ENCODE measurements at regions not wholly inside any gene's neighbourhood (a gene's known extent, or its start where the extent isn't known, plus 50 kb on each side); places are given as distances from the start of the nearest gene placed in this dataset.
"Not testable (repeated sequence)": the region's sequence is repeated elsewhere in the genome, so short reads cannot be mapped to it uniquely, and the experiment has no call there.

DNA sequence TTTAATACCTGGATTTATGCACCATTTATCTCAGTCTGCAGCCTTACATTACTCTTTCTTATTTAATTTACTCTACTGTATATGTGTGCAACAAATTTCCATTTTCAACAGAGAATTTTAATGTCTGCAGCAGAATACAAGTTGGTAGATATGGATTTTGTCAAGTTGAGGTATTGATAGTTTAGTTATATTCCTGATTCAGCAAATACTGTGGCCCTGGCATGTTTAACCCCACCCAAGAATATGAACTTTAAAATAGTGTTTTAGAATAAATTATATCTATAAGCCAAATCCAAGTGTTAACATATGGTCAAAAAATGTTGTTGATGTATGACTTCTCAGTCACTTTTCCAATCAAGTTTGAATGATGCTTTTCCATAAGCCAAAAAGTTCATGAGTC, 378.4 kb upstream of the NRG3 start:
- TF ChIP-seq, protein P1, sequence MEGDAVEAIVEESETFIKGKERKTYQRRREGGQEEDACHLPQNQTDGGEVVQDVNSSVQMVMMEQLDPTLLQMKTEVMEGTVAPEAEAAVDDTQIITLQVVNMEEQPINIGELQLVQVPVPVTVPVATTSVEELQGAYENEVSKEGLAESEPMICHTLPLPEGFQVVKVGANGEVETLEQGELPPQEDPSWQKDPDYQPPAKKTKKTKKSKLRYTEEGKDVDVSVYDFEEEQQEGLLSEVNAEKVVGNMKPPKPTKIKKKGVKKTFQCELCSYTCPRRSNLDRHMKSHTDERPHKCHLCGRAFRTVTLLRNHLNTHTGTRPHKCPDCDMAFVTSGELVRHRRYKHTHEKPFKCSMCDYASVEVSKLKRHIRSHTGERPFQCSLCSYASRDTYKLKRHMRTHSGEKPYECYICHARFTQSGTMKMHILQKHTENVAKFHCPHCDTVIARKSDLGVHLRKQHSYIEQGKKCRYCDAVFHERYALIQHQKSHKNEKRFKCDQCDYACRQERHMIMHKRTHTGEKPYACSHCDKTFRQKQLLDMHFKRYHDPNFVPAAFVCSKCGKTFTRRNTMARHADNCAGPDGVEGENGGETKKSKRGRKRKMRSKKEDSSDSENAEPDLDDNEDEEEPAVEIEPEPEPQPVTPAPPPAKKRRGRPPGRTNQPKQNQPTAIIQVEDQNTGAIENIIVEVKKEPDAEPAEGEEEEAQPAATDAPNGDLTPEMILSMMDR (IDR thresholded peaks at IDR 0.05; ENCODE audit: insufficient read depth, low read depth, low read length) = no peak
- DNase-seq (ENCODE audit: low read depth) = no peak
- H3K4me3 ChIP-seq (ENCODE audit: low read depth, low read length) = no peak overlapping the region

DNA sequence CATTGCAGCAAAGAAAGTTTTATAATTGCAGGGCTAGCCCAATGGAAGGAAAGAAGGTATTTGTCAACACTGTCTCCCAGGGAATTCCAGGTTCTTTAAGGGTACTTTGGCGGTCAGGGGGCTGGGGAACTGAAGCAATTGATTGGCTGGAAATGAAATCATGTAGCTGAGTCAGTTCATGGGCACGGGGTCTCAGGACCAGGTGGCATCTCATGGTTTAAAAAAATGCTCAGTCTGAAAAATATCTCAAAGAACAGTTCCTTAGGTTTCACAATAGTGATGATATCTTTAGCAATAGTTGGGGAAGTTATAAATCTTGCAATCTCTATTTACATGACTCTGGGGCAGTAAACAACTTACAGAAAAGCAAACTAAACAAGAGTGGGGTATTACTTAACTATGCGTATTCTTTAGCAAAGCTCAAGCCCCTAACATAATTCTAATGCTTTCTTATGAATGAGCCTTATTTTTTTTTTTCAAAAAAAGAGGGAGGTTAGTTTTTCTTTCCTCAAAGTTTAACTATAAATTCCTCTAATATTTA, 376.9 kb upstream of the NRG3 start:
- TF ChIP-seq, protein P1 (IDR thresholded peaks at IDR 0.05; ENCODE audit: insufficient read depth, low read depth, low read length) = no peak
- DNase-seq (ENCODE audit: low read depth) = no peak
- no peak overlapping the region for H3K4me3 ChIP-seq (ENCODE audit: low read depth, low read length)

DNA sequence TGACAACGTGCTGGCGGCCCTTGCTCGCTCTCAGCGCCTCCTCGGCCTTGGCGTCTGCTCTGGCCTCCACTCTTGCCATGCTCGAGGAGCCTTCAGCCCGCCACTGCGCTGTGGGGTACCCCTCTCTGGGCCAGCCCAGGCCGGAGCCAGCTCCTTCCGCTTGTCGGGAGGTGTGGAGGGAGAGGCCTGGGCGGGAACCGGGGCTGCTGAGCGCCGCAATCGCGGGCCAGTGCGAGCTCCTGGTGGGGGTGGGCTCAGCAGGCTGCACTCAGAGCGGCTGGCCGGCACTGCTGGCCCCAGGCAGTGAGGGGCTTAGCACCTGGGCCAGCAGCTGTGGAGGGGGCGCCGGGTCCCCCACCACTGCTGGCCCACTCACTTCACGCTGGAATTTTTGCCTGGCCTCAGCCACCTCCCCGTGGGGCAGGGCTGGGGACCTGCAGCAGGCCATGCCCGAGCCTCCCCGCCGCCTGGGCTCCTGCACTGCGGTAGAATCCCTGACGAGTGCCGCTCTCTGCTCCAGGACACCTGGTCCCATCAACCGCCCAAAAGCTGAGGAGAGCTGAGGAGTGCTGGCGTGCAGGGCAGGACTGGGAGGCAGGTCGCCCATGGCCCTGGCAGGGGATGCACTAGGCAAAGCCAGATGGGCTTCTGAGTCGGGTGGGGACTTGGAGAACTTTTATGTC, 372.2 kb upstream of the NRG3 start:
- DNase-seq (ENCODE audit: low read depth) = no peak
- TF ChIP-seq, protein P1 (IDR thresholded peaks at IDR 0.05; ENCODE audit: insufficient read depth, low read depth, low read length) = no peak
- H3K4me3 ChIP-seq (ENCODE audit: low read depth, low read length) = no peak overlapping the region

GRCh38 chr10:81505777-81506176, 369.2 kb upstream of the NRG3 start:
- not testable (repeated sequence) for DNase-seq (ENCODE audit: low read depth); H3K4me3 ChIP-seq (ENCODE audit: low read depth, low read length)

GRCh38 chr10:81514811-81515210, 360.2 kb upstream of the NRG3 start:
- no peak overlapping the region for H3K4me3 ChIP-seq (ENCODE audit: low read depth, low read length)
- no peak for DNase-seq (ENCODE audit: low read depth)
- TF ChIP-seq, protein P1 (IDR thresholded peaks at IDR 0.05; ENCODE audit: insufficient read depth, low read depth, low read length) = no peak

DNA sequence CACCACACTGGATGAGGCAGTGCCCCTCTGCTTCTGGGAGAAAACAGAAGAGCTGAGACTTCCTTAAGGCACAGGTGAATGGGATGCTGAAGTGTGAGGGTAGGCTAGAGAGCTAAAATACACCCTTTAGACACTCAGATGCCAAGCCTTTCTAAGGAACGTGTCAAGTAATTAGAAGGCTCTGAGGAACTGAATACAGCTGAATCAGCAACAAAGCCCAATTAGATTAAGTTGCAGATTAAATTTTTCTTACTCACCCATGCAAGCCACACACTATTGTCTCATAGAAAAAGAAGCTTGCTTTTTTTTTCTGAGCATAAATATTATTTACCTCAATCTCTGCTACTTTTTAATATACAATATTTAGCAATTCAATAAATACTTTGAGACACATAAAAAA, 354.3 kb upstream of the NRG3 start:
- no peak overlapping the region for H3K4me3 ChIP-seq (ENCODE audit: low read depth, low read length)
- DNase-seq (ENCODE audit: low read depth) = no peak
- TF ChIP-seq, protein P1 (IDR thresholded peaks at IDR 0.05; ENCODE audit: insufficient read depth, low read depth, low read length) = no peak

- TF ChIP-seq, protein P1 (IDR thresholded peaks at IDR 0.05; ENCODE audit: insufficient read depth, low read depth, low read length) = no peak
- DNase-seq (ENCODE audit: low read depth) = no peak
- H3K4me3 ChIP-seq (ENCODE audit: low read depth, low read length) = no peak overlapping the region
Measured at GRCh38 chr10:81524467-81524866, 350.5 kb upstream of the NRG3 start.

Measured in fibroblast of villous mesenchyme (primary cell).